Fibroblast of villous mesenchyme (primary cell): ENCODE measurements at regions not wholly inside any gene's neighbourhood (a gene's known extent, or its start where the extent isn't known, plus 50 kb on each side); places are given as distances from the start of the nearest gene placed in this dataset.

Source experiments
- DNase-seq: peaks from one replicate; pipeline ENCODE4 v3.0.0-alpha.2; 2010; ENCODE audit warnings: low read depth
- H3K4me3 ChIP-seq: 2 replicates; pipeline ENCODE4 v1.5.1; 2011; ENCODE audit warnings: low read depth, mild to moderate bottlenecking, low read length
- CTCF ChIP-seq: IDR thresholded peaks from 2 replicates; pipeline ENCODE4 v1.5.1; 2012; ENCODE audit warnings: low read depth, mild to moderate bottlenecking, low read length; ENCODE audit not compliant: insufficient read depth

- DNase-seq = peak; percentile 14
- no peak overlapping the region for H3K4me3 ChIP-seq
- TF ChIP-seq CTCF = no peak
Observed at GRCh38 chr6:90374201-90374600, 77.6 kb upstream of the BACH2 start.

GRCh38 chr6:90372885-90373284 is 76.2 kb upstream of the BACH2 start:
- H3K4me3 ChIP-seq = no peak overlapping the region
- TF ChIP-seq CTCF = no peak
- DNase-seq = no peak

- no peak for DNase-seq
- H3K4me3 ChIP-seq = no peak overlapping the region
- TF ChIP-seq CTCF = no peak
Observed at GRCh38 chr6:90372450-90372849, 75.8 kb upstream of the BACH2 start.

- DNase-seq = no peak
- H3K4me3 ChIP-seq = no peak overlapping the region
- no peak for TF ChIP-seq CTCF
Observed at GRCh38 chr6:90370493-90370959, 73.9 kb upstream of the BACH2 start.

- H3K4me3 ChIP-seq = no peak overlapping the region
- no peak for TF ChIP-seq CTCF
- no peak for DNase-seq
Observed at GRCh38 chr6:90369651-90370050, 73.0 kb upstream of the BACH2 start.

GRCh38 chr6:90369024-90369519 is 72.4 kb upstream of the BACH2 start:
- no peak for TF ChIP-seq CTCF
- H3K4me3 ChIP-seq = no peak overlapping the region
- peak; percentile 100 for DNase-seq

- DNase-seq = no peak
- no peak overlapping the region for H3K4me3 ChIP-seq
- TF ChIP-seq CTCF = no peak
Observed at GRCh38 chr6:90368601-90369000, 72.0 kb upstream of the BACH2 start.
